HG03159 (cell line): ENCODE measurements at regions not wholly inside any gene's neighbourhood (a gene's known extent, or its start where the extent isn't known, plus 50 kb on each side); places are given as distances from the start of the nearest gene placed in this dataset.
"Not testable (repeated sequence)": the region's sequence is repeated elsewhere in the genome, so short reads cannot be mapped to it uniquely, and the experiment has no call there.

ENCODE experiments used
- ATAC-seq: cut with Tn5 transposase; IDR thresholded peaks from one replicate; pipeline ENCODE4 v1.9.1; 2021; ENCODE audit warnings: mild to moderate bottlenecking, moderate library complexity; ENCODE audit not compliant: unreplicated experiment

GRCh38 chr6:6995328-6995727, 112.4 kb upstream of the RREB1 start:
- no peak for ATAC-seq

GRCh38 chr6:6996124-6996523, 111.6 kb upstream of the RREB1 start:
- ATAC-seq: no peak

DNA sequence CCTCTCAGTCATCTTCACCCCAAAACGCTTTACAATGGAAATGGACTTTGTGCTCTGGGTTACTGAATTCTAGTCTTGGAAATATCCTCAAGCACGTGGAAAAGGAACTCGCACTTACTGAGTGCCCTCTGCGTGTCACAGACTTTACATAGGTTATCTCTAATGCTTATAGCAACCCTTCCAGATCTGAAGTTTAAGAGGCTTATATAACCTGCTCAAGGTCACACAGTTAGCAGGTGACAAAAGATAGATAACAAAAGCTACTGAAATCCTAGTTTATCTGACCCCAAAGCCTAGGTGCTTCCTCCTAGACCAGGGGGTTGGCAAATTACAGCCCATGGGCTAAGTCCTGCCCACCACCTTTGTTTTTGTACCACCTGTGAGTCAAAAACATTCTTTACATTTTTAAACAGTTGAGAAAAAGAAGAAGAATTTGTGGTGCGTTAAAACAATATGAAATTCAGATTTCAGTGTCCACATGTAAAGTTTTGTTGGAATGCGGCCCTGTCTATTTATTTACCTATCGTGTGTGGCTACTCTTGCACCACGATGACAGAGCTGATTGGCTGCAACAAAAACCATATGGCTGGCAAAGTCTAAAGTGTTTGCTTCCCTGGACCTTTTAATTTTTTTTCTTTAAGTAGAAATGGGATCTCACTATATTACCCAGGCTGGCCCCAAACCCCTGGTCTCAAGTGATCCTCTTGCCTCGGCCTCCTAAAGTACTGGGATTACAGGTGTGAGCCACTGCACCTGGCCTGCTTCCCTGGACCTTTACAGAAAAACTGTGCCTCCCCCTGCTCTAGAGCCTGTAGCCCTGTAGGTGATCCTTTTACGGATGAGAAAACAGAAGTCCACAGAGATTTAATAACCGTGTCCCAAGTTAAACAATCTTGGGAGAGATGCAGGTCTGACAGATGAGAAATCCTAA, 110.2 kb upstream of the RREB1 start:
- ATAC-seq: no peak

GRCh38 chr6:6998194-6998569, 109.6 kb upstream of the RREB1 start:
- no peak for ATAC-seq

DNA sequence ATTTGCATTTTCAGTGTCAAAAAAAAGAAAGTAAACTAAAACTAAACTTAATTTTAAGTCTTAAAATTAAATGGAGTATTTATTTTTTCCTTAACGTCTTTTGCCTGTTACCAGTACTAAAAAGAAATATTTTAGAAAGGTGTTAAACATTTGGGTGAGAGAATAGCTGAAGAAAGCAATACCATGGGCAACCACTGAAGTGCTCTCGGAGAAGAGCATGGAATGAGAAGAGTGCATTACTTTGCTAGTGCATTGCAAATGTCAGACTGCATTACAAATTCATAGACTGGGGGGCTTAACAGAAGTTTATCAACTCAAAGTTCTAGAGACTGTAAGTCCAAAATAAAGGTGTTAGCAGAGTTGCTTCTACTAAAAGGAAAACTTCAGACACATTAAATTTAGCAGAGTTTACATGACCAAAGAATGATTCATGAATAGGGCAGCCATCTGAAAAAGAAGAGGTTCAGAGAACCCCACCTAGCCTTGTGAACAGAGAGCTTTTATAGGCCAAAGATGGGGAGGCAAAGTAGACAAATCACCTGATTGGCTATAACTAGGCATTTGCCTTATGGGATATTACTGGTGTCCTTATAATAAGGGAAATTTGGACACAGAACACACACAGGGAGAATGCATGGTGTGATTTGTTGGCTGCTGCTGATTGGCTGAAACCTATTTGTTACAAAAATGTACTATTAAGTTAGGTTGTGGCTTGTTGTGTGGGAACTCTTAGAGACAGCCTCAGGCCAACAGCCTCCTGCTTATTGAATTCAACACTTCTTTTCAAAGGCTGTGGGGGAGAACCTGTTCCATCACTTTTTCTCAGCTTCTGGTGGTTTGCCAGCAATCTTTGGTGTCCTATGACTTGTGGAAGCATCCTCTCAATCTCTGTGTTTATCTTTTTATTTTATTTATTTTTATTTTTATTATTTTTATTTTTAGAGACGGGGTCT, 106.7 kb upstream of the RREB1 start:
- ATAC-seq: no peak

DNA sequence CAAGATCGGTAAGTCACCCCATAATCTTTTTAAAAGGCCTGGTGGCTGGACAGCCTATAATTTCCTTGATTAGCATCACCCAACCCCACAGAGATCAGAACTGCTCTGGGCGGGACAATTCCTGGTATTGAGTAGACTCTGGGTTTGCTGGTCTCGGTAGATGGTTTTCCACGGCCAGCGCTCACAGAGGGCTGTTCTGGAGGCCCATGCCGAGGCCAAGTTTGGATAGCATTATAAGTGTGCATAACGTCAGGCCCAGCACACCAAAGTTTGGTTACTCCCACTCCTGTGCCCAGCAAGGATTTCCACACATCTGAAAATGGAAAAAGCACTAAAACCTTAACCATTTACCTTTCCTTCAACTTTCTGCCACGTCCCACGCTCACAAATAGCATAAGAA, 104.7 kb upstream of the RREB1 start:
- no peak for ATAC-seq

DNA sequence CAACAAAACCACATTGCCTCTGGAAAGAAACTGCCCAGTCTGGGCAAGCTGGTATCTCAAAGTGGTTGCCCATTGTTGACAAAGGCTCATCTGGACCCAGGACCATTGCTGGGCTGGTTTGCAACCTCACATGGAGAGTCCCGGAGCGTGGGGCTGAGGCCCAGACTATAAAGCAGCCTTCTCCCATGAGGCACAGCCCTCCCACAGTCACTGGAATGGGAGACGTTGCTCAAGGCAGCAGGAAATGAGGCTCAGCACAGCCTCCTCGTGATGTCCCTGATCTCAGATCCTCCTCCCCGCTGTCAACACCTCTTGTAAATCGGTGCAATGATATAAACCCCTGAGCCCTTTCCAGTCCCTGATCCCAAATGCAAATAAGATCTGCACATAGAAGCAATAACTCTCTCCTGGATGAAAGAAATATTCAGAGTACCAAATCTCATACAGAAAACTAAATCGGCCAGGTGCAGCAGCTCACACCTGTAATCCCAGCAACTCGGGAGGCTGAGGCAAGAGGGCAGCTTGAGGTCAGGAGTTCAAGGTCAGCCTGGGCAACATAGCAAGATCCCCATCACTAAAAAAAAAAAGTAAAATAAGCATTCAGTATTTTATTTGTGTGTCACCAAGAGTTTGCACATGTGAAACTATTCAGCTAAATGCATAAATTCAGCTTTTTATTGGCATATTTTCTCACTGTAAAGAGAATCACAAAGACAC, 103.0 kb upstream of the RREB1 start:
- no peak for ATAC-seq

DNA sequence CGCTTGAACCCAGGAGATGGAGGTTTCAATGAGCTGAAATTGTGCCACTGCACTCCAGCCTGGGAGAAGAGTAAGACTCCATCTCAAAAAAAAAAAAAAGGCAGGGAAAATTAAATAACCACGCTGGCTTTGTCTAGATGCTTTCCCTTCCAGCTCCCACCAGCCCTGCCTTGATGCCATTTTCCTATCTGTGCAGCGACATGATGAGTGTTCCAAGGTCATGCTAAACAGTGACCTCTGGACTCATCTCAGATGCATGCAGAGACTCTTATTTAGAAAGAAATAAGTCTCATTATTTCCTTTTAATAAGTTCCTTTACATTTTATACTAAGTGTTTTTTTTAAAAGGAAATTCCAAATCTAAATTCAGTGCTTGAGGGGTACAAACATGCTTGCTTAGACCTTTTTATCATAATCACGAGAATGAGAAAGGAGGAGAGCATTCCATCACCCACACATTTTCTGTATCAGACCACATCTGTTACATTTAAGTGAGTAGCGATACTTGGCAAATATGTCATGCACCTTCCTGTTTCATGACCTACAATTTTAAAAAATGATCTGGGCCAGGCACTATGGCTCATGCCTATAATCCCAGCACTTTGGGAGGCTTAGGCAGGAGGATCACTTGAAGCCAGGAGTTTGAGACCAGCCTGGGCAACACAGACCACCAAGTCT, 101.1 kb upstream of the RREB1 start:
- no peak for ATAC-seq

DNA sequence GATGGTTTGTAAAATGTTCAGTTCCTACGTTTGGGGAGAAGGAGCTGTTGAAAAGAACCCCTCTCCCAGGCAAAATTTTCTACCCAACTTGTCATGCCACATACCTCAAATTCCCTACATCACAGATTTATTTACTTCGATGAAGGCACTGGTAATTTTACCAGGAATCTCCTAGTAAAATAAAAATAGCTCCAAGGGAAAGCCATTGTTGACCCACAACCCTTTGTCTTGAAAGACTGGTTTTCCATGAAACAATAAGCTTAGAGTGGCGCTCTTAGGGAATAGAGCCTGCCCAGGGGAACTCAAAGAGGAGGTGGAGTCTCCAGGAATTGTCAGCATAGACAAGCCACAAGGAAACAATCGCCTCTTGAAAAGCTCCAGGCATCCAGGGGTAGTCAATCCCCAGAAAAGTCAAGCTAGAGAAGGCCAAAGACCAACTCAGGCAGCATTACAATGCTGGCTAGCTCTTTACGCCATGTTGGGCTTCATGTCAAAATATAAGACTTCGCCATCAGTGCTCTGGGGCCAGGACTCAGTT, 99.2 kb upstream of the RREB1 start:
- ATAC-seq: no peak

GRCh38 chr6:7016226-7016625, 91.5 kb upstream of the RREB1 start:
- no peak for ATAC-seq

DNA sequence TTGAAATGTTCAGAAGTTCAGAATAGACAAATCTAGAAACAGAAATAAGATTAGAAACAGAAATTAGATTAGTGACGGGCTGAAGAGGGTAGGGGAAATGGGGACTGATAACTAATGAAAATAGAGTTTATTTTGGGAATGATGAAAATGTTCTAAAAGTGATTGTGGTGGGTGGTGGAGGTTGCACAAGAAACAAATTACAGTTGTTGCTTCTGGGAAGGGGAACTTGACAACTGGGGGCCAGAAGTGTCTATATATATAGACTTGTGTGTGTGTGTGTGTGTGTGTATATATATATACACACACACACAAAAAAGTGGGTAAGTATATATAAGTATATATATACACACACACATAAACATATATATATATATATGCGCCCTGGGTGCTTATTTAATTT, 86.5 kb upstream of the RREB1 start:
- no peak for ATAC-seq

DNA sequence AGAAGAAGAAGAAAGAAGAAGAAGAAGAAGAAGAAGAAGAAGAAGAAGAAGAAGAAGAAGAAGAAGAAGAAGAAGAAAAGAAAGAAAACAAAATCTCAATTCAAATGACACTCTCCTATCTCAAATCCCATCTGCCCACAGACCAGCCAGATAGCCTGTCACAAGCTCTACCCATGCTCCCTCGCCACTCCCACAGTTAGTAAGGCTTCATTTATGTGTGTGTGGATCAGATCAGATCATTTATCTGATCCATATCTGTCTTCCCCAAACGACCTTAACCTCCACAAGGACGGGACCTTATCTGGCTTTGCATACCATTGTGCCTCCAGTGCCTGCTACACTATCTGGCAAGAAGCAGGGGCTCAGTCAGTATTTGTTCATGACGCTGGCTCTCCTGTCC, 81.9 kb upstream of the RREB1 start:
- no peak for ATAC-seq

- ATAC-seq: not testable (repeated sequence)
Observed at GRCh38 chr6:7028963-7029362, 78.8 kb upstream of the RREB1 start.

- ATAC-seq: not testable (repeated sequence)
Observed at GRCh38 chr6:7030968-7031367, 76.8 kb upstream of the RREB1 start.

GRCh38 chr6:7033202-7033601, 74.6 kb upstream of the RREB1 start:
- no peak for ATAC-seq

DNA sequence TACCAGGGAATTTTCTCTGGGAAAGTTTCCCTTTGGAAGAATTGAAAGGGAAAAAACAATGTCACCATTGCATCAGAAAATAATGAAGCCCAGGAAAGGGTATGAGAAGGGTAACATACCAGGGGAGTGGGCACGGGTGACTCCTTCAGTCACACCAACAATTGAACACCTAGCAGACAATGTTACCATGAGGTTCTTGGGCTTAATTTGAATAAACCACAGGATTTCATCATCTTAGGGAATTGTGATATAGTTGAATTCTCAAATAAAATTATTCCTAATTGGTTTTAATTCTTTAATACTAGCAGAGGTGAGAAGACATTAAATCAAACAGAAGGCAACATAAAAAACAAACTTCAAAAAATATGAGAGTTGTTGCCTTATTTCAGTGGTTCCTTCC, 73.7 kb upstream of the RREB1 start:
- ATAC-seq: no peak

DNA sequence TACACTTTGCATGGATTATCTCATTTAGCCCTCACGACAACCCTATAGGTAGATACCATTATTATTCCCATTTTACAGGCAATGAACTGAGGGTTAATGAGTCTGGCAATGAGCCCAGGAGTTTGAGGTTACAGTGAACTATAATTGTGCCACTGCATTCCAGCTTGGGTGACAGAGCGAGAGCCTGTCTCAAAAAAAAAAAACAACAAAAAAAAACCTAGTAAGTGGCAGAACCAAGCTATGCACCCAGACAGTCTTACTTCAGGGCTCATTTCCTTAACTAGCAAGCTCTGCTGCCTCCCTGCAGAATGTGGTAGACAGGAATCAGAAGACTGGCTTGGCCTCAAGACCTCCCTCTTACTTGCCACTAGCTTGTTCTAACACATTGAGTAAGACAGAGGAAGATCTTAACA, 71.9 kb upstream of the RREB1 start:
- ATAC-seq: no peak

GRCh38 chr6:7041511-7042026, 66.2 kb upstream of the RREB1 start:
- no peak for ATAC-seq

GRCh38 chr6:7042056-7042653, 65.6 kb upstream of the RREB1 start:
- ATAC-seq: no peak
